ENCODE measurements at regions not wholly inside any gene's neighbourhood (a gene's known extent, or its start where the extent isn't known, plus 50 kb on each side); places are given as distances from the start of the nearest gene placed in this dataset.

- peak; percentile 23 for FAIRE-seq
- no peak for DNase-seq (ENCODE audit: low read depth in 1 of 2, low spot score in 1 of 2)
- Histone ChIP-seq H3K4me3 (no peak overlapping the region), H3K4me2 (no peak overlapping the region), H3K27ac (no peak overlapping the region), H3K4me1 (no peaks in the 10 kb centered on the region), H3K9me3 (peaks cover 6% of the 10 kb centered on the region; the same call in 1 of the 3 replicates)
- TF ChIP-seq NFE2L2 (conservative IDR thresholded peaks at IDR 0.05; ENCODE audit: low read length), result no peak
- ATAC-seq, result no peak
- POLR2A ChIA-PET, result no interaction called here
- CTCF ChIA-PET, result no interaction called here
- WGBS (ENCODE audit: missing lambda C conversion rate), result 82% methylated on average over 9 of the region's 9 CpGs
Measured at GRCh38 chrX:13248867-13249486, 70.9 kb downstream of the ATXN3L start.

- Histone ChIP-seq H3K4me2 (no peak overlapping the region), H3K9me3 (no peaks in the 10 kb centered on the region), H3K4me1 (no peaks in the 10 kb centered on the region), H3K4me3 (no peak overlapping the region), H3K27ac (no peak overlapping the region)
- ATAC-seq (no peak), DNase-seq (ENCODE audit: low read depth in 1 of 2, low spot score in 1 of 2) (no peak), FAIRE-seq (no peak)
- CTCF ChIA-PET, result no interaction called here
- 93% methylated on average over 5 of the region's 5 CpGs for WGBS (ENCODE audit: missing lambda C conversion rate)
- POLR2A ChIA-PET, result no interaction called here
- TF ChIP-seq BCL3 (IDR thresholded peaks at IDR 0.05) (no peak), CTCF (IDR thresholded peaks at IDR 0.05) (no peak), MAZ (IDR thresholded peaks at IDR 0.05; ENCODE audit: borderline replicate concordance, low read depth, low read length) (no peak)
Measured at GRCh38 chrX:13239272-13239671, 80.6 kb downstream of the ATXN3L start.

- H3K4me3 ChIP-seq, result no peak overlapping the region
- TF ChIP-seq TFCP2L1 (CRISPR knock-in tag; IDR thresholded peaks at IDR 0.05) (no peak), USF2 (IDR thresholded peaks at IDR 0.05) (no peak), RNF2 (IDR thresholded peaks at IDR 0.05; ENCODE audit: borderline replicate concordance, low read depth) (no peak), EP300 (IDR thresholded peaks at IDR 0.05) (no peak), MAX (IDR thresholded peaks at IDR 0.05) (no peak), CBX2 (IDR thresholded peaks at IDR 0.05; ENCODE audit: borderline replicate concordance, low read depth) (no peak), REST (IDR thresholded peaks at IDR 0.05) (no peak), ELK1 (IDR thresholded peaks at IDR 0.05; ENCODE audit: low read depth, low read length) (no peak), NR3C1 (IDR thresholded peaks at IDR 0.05) (no peak), ESRRA (IDR thresholded peaks at IDR 0.05; ENCODE audit: borderline replicate concordance, low read length) (no peak), HOXB5 (CRISPR knock-in tag; IDR thresholded peaks at IDR 0.05) (no peak), RFX5 (IDR thresholded peaks at IDR 0.05) (no peak), TP53 (CRISPR knock-in tag; IDR thresholded peaks at IDR 0.05) (no peak), FOXS1 (CRISPR knock-in tag; IDR thresholded peaks at IDR 0.05) (no peak), NFE2L2 (conservative IDR thresholded peaks at IDR 0.05; ENCODE audit: low read length) (no peak), HMGXB4 (CRISPR knock-in tag; IDR thresholded peaks at IDR 0.05; ENCODE audit: borderline replicate concordance) (no peak)
- no peak overlapping the region for H3K4me2 ChIP-seq
- ChIA-PET CTCF (no interaction called here), POLR2A (interaction anchor here (0.6 kb wide), 1 partner anchor 125 kb away, joined by 5 read pairs; no protein-coding TSS in a partner anchor)
- FAIRE-seq, result peak; percentile 63
- no peaks in the 10 kb centered on the region for H3K4me1 ChIP-seq
- WGBS (ENCODE audit: missing lambda C conversion rate), result 97% methylated on average over 1 of the region's 1 CpG
- DNase-seq (ENCODE audit: low read depth in 1 of 2, low spot score in 1 of 2), result no peak
- ATAC-seq, result no peak
- H3K9me3 ChIP-seq, result no peaks in the 10 kb centered on the region
- no peak overlapping the region for H3K27ac ChIP-seq
Measured at GRCh38 chrX:13235930-13236329, 83.9 kb downstream of the ATXN3L start.
